GM21390 (cell line): ENCODE measurements at regions not wholly inside any gene's neighbourhood (a gene's known extent, or its start where the extent isn't known, plus 50 kb on each side); places are given as distances from the start of the nearest gene placed in this dataset.

Experiments used
- ATAC-seq: cut with Tn5 transposase; IDR thresholded peaks from one replicate; pipeline ENCODE4 v1.9.1; 2021; ENCODE audit not compliant: unreplicated experiment

DNA sequence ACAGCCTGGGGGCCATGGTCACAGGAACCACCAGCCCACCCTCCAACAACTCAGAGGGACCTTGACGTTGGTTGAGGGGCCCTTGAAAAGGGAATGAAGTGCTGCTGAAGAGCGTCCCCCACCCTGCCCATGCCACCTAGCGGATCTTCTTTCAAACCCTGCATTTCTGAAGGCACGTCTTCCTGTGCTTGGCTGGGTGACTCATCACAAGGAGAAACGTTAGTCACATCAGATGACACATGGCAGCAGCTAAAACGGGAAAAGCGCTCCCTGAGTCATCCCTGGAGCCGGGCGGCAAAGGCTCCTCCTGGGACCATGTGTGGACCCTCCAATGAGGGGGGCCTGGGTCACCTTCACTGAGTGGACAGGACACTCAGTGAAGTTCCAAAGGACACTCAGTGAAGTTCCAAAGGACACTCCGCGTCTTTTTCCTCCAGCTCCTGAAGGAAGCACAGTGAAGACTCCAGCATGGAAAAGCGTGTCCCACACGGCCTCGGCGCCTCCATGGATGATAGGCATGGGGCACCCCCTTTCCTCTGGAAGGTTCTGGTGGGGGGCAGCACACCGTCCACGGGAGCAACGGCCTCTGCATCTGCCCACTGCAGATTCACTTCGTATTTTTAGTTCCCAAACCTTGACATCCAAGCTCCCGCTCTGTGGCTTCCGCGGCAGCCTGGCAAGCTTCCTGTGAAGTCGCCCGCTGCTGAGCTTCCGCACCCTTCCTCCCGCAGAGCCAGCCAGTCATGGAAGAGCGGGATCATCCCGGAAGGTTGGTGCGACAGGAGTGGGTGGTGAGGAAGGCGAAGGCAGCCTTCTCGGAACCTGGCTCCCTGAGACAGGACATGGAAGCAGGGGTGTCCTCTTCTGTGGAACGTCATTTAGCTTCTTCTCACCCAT, 383.4 kb downstream of the VRK1 start:
- no peak for ATAC-seq

DNA sequence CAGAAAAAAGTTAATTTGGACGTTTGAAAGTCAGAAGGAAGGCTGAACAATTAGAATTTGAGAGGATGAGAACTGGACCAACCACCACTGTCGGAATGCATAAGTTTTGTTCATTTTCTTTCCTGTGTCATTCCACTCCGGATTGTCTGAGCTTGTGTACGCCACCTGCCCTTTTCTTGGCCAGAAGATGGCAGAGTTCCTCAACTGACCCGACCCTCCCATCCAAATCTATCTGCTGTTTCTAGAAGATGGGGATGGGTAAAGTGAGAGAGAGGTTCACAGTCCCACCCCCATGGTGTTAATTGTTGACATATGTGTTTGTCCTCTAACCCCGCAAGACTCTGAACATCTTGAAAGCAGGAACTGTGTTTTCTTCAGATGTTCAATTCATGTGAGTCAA, 388.0 kb downstream of the VRK1 start:
- no peak for ATAC-seq

DNA sequence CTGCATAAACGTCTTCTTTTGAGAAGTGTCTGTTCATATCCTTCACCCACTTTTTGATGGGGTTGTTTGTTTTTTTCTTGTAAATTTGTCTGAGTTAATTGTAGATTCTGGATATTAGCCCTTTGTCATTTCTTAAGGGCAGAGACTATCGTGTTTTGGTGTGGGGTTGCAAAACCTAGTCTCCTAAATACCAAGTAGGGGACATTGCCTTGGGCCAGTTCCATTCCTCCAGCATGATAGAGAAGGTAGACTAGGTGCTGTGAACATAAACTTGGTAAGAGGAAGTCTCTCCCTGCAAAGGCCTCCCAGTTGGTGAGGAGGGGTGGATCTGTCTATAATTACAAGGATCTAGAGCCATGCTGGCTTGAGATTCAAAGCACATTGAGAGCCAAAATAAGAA, 390.7 kb downstream of the VRK1 start:
- ATAC-seq, result no peak

DNA sequence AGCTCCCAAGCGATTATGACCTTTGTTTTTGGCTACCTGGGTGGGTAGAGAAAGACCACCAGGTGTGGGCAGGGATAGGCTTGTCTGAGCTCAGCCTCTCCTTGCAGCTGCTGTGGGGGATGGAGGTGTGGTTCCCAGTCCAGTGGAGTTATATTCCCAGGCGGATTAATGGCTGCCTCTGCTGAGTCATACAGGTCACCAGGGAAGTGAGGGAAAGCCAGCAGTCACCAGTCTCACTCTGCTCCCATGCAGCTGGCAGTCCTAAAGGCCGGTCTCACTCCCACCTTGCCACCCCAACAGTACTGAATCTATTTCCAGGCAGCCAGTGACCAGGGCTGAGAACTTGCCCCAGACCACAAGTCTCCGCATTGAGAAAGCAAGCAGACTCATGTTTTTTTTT, 399.2 kb downstream of the VRK1 start:
- no peak for ATAC-seq

DNA sequence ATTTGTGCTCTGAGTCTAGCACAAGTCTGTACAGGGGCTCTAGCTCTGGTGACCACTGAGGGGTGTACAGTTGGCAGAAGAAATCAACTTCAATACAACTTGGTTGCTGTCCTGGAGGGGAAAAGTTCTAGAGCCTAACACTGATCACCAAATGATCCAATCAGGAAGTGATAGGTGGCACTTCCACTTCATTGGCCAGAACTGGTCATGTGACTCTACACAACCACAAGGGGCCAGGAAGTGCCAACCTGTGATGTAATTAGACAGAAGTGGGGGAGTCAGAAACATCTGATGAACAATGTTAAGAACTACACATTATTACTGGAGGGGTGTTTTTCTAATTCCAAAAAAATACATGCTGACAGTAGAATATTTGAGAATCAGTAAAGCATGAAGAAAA, 401.6 kb downstream of the VRK1 start:
- ATAC-seq, result no peak

DNA sequence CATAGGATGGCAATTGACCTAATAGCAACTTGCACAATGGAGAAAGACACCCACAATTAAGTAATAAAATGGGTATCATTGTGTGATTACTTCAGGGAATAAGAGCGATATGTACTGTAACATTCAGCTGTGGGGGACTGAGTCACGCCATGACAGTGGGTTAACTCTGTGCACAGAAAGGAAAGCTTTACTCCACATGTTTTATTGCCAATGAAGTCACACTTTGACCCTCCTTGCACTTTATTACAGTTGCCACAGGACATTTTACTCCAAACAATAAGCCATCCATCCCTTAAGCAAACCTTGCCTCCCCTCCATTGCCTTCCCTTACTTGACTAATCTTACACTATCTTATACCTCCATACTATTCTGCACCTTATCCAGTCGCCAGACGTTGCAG, 403.1 kb downstream of the VRK1 start:
- no peak for ATAC-seq

DNA sequence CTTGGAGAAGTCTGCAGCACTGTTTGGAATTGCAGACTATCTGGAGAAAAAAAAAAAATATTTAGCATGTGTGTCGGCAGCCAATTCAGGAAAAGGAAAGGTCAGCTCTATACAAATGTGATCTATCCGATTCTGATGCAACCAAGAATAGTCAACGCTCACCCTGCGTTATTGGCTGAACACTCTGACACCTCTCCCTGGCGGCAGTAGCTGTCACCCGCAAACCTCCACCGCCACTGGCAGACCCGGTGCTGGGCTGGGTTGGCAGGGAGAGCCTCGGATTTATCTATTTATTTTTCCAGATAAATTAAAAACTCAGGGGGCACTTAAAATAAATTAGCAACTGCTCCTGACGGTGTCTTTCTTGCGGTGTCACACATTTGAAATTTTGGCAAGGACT, 409.7 kb downstream of the VRK1 start:
- ATAC-seq, result no peak

DNA sequence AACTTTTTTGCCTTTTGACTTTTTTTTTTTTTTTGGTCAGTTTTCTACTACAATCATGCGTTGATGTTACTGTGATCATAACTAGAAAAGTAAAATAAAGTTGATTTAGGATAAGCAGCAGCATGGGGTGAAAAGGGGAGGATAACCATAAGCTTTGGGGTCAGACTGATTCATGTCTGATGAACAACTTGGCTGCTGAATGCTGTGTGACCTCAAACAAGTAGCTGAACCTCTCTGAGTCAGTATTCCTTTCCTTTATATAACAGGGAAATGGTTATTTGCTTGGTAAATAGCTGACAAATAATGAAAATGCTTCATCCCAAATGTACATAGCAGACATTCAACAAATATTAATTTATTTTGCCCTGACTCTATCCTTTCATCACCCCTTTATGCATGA, 413.0 kb downstream of the VRK1 start:
- no peak for ATAC-seq

DNA sequence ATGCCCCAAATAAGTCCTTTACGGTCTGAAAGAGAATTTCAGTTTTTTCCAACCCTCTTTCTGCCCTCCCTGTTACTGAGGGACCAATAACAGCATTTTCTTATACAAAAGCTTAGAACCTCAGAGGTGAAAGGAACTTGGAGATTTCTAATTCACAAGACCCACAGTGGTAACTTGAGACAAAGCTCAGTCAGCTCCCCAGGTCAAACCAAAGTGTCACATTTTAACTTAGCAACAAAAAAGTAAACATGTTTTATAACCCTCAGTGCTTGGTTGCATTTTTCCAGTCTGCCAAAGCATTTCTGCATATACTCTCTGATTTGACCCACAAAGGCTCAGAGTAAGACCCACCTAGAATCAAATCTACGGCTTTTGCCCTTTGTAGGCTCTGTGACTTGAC, 415.2 kb downstream of the VRK1 start:
- ATAC-seq, result no peak

DNA sequence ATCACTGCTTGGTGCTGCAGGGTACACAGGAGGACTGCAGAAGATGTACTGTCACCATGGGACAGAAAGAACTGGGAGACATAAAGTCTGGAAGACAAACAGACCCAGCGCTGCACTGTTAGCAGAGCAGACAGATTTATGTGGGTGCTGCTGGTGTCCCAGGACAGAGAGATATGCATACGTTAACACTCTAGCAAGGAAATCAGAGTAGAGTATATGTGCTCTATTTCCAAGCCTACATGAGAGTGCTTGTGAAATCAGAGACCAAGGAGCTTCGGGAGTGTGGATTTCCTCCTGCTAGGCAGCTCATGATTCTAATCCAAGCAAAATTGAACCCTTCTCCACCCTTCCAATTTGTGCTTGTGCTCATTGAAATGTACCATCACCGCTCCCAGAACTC, 416.5 kb downstream of the VRK1 start:
- no peak for ATAC-seq

DNA sequence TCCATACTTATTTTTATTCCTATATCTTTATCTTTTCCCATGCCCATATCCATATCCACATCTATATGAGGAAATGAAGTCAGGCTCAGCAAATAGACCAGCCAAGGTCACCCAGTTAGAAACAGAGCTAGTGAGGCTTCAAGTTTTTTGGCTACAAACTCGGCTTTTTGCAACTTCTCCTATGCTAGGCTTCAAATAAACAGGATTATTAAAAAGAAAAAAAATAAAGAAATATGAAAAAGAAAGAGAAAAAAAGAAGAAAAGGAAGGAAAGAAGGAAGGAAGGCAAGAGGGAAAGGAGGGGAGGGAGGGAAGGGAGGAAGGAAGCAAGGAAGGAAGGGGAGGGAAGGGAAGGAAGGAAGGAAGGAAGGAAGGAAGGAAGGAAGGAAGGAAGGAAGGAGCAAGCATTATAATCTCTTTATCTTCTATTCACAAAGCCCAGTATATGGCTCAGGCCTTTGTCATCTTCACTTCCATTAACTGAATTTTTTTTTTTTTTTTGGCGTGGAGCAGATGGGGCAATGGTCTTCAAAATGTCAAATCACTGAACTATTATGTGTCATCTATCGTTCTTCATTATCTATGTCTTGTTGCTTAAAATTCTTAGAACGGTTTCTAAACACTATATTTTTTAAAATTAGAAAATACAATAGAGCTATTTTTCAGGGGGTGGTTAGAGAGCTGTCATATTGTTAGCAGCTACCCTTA, 418.2 kb downstream of the VRK1 start:
- no peak for ATAC-seq

DNA sequence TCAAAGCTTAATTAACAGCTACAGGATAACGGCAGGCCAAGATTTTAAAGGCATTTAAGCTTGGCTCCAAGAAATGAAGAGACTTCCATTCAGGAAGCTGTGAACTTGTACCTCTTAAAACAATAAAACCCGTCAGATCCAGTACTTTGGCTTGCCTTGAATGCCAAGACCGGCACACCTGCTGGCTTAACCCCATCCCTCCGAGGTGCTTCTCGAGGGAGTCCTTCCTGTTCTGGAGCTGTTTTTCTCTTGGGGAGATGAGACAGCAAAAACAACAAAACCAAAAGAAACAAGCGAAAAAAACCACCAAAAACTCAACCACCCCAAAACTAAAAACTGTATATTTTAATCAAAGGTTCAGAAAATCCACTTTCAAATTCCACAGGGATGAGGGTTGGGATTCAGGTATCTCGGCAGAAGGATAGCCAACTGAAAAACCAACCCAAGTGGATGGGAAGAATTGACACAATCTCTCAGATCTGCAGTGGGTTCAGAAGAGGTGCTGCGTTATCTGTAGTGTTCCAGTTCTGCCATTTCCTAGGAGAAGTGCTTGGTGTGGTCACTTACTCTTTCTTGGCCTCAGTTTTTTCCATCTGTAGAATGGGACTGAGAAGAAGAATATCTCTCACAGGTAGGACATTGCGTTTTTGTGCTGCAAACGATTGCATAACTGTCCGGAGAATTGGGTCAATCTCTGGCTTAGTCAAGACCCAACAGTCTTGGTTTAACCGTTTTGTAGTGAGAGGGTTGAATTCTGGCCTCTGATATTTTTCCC, 420.1 kb downstream of the VRK1 start:
- no peak for ATAC-seq

DNA sequence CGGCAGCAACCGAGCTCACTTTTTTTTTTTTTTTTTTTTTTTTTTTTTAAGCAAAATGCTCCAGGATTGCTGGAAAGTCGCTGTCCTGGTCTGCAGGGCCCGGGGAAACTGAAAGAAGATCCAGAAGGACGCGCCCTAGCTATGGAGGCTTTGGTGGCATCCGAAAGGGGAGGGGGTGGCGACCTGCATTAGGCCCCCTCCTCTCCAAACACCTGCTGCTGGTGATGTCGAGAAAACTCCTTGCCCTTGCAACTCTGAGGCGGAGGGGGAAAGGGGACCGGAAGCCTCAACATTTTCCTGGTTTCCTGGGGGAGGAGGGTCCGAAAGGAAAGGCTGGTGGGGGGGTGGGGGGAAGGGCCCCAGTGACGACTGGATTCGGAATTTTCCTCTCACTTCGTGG, 421.1 kb downstream of the VRK1 start:
- ATAC-seq, result no peak

DNA sequence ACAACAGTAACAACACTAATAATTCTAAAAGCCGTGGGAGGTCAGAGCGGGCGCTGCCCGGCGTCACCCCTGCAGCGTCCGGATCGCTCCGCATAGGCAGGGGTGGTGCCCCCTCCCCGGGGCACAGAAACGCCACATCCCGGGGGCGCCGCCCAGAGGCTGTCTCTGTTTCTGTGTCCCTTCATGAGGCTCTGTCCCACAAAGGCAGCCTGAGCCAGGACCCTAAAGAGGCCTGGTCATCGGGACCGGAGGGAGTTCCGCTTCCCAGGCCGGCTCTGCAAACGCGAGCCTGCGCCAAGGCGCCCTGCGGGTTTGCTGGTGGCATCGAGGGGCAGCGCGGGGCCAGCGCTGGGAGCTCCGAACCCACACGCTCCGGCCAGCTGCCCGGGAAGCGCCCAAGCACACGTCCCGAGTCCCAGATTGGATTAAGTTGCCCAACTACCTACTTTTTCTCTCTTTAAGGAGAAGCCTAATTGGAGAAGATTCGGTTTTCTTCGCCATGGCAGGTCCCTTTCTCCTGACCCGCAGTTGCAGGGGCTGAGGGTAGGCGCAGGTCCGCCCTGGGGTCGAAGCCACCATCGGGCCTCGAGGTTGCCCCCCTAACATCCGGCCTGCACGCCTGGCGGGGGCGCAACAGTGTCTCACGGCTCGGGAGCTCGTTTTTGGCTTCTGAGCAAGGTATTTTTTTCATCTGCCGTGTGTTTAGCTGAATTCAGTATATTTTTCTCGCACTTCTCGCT, 421.7 kb downstream of the VRK1 start:
- ATAC-seq, result no peak

DNA sequence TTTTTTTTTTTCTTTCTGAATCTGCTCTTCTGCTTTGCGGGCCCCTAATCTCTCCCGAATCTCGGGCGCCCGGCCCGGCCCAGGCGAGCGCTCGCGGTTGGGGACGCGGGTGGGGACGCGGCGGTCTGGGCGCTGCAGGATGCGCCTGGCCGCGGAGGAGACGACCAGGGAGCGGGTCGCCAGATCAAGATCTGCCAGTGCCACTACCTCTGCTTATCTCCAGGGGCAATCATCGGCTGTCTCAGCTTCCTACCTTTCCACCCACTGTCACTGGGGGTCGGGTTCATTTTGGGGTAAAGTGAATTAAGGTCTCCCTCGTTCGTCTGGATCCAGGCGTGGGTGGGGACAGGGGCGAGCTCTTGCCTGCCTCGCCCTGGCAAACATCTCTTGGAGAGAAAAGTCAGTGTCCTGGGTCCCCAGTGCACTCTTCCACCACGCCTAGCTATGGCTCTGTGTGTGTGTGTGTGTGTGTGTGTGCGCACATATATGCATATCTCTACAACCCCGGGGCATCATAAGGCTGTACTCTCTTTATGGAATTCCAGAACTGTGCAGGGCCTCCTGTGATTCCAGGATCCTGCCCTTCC, 422.3 kb downstream of the VRK1 start:
- ATAC-seq, result no peak

DNA sequence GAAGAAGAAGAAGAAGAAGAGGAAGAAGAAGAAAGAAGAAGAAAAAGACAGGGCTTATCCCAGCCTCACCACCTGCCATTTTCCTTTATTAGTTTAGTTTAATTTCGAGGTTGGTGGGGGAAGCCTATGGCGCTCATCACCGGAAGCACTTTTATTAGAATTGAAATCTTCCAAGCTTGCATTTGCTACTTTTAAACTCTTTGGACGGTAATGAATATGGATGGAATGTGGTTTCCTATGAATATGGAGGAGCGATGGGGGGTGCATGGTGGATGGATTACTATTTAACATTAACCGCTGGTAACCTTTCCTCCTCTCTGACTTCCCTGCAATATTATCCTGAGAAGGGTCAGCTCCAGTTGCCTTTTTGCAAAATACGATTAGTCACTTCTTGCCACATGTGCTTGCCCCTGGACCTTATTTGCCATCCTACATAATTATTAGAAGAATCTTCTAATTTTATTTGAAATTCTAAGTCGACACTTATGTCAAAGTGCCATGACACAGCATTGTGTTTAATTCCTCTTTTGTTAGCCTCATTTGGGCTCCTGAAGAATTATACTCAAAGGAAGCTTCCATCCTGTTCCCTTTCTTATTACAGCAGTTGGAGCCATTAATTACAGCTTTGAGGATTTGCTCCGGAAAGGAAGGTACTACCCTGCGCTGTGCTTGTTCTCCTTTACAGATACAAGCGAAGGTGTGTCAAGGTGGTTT, 424.5 kb downstream of the VRK1 start:
- no peak for ATAC-seq

DNA sequence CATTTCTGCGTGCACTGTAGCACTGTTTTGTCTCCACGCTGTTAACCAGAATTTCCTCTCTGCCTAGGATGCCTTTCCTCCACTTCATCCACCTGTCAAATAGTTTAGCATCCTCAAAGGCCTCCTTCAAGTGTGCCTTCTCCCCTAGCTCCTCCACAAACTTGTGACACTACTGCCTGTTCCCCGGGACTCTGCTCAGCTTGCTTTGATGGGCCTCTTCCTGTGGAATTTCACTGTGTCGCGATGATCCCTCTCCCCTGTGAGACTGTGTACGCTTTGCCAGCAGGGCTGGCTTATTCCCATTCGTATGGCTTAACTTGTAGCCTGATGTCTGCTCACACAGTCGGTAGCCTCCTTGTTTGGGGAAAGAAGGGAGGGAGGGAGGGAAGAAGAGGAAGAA, 426.8 kb downstream of the VRK1 start:
- ATAC-seq, result no peak

DNA sequence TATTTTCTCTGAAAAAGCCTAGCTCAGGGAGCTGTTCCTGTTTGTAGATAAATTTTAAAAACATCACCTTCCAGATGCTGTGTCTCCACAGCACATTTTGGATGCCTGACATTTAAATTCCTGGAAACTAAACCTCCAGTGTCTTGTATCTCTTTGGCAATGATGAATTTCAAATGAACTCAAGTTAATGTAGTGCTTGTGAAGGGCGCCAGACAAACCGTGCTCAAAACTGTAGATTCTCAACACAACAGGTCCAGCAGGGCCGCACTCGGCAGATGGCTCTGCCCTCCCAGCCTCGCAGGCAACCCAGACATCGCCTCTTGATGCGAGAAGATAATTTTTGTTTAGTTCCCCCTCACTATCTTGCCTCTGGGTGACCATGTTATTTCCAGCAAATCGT, 432.9 kb downstream of the VRK1 start:
- ATAC-seq, result no peak

DNA sequence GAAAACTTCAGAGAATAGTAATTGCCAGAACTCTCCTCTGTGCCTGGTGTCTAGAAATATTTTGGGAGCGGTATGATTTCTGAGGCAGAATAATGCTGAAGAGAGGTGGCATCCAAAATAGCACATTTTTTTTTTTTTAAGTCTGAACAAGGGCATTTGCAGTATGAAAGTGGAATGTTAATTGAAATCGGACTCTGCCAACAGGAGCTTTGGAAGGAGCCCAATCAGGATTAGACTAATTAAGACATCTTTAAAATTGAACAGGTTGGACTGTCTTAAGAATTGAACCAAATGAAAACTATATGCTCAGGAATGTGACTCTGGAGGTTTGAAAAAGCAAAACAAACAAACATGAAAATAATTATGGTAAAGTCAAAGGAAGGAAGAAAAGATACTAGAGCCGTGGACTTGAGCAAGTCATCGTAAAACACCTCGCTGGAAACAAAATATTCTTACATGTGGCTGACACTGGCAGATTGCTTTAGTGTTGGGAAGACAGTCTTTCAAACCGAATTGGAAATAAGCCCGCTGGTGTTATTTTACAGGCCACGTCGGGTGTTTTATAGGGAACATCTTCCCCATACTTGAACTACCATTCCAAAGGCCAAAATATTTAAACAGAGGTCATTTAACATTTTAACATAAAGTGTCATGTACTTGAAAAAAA, 436.3 kb downstream of the VRK1 start:
- no peak for ATAC-seq

DNA sequence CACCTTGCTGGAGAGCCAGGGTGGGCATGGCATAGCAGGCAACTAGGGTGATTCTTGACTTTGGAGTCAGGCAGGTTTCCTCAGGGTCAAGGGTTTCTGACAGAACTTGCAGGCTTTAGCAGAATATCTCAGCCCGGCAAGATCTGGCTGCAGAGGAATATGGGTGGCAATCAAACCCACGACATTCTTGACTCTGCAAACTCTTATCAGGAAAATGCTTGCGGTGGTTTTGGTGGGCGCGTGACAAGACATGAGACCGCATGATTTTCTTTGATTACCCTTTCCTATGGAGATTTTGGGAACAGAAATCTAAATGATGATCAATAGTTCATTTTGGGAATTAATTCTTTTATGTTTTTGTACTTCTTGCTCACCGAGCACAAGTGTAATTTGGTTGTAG, 449.5 kb downstream of the VRK1 start:
- no peak for ATAC-seq
